Breast epithelium (tissue), 3 donors: ENCODE measurements at regions not wholly inside any gene's neighbourhood (a gene's known extent, or its start where the extent isn't known, plus 50 kb on each side); places are given as distances from the start of the nearest gene placed in this dataset.

ENCODE experiments used
- POLR2A ChIP-seq: fragments of 450-650 bp; IDR thresholded peaks from one replicate; pipeline ENCODE4 v1.6.1; 2016; ENCODE audit warnings: antibody characterized with exemption, mild to moderate bottlenecking, moderate library complexity
- POLR2AphosphoS5 ChIP-seq, 3 donors: sonication (generic); formaldehyde crosslinking; IDR thresholded peaks; one replicate each; pipeline ENCODE4 v1.6.1; 2017; ENCODE audit warnings: antibody characterized with exemption in 3 of 3
- TF ChIP-seq, protein P1 (sequence below), 3 donors: fragments of 450-650 bp; IDR thresholded peaks; one replicate each; pipeline ENCODE4 v1.5.1; 2016 to 2017; ENCODE audit warnings: antibody characterized with exemption in 3 of 3, mild to moderate bottlenecking in 3 of 3, moderate library complexity in 3 of 3

DNA sequence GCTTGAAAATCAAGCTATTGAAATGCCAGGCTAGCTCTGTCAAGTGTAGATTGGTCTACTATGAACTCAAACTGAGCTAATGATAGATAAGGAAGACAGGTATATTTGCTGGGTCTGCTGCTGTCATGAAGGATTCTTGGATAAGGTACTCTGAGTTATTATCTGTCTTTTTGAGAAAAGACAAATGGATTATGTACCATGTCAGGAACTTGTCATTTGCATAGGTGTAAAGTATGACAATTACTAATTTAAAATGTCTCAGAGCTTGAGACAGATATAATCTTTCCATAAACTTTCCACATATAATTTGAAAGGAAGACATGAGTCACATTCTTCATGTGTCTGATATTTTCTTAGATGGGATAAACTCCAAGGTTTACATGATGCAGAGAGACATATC, 594.1 kb upstream of the PTPRD start:
- no peak for TF ChIP-seq POLR2AphosphoS5 (IDR thresholded peaks at IDR 0.05)
- TF ChIP-seq, protein P1, sequence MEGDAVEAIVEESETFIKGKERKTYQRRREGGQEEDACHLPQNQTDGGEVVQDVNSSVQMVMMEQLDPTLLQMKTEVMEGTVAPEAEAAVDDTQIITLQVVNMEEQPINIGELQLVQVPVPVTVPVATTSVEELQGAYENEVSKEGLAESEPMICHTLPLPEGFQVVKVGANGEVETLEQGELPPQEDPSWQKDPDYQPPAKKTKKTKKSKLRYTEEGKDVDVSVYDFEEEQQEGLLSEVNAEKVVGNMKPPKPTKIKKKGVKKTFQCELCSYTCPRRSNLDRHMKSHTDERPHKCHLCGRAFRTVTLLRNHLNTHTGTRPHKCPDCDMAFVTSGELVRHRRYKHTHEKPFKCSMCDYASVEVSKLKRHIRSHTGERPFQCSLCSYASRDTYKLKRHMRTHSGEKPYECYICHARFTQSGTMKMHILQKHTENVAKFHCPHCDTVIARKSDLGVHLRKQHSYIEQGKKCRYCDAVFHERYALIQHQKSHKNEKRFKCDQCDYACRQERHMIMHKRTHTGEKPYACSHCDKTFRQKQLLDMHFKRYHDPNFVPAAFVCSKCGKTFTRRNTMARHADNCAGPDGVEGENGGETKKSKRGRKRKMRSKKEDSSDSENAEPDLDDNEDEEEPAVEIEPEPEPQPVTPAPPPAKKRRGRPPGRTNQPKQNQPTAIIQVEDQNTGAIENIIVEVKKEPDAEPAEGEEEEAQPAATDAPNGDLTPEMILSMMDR (IDR thresholded peaks at IDR 0.05), result no peak
- TF ChIP-seq POLR2A, result no peak
